MCF 10A (cell line): ENCODE measurements at regions not wholly inside any gene's neighbourhood (a gene's known extent, or its start where the extent isn't known, plus 50 kb on each side); places are given as distances from the start of the nearest gene placed in this dataset.

Experiments used
- BruUV-seq: library from RNA; stranded (reverse); fragments of 400-500 nt; replicated peaks from 2 replicates; lab custom pipeline; 2021; lab: Mats Ljungman, UMichigan
- CTCF ChIA-PET: fragments of 300-600 bp; sonication (Branson Sonifier 250); formaldehyde crosslinking; extraction: SDS; loops from one replicate; lab custom pipeline; 2021; ENCODE audit warnings: antibody characterized with exemption, inconsistent platforms; lab: Yijun Ruan, JAX
- POLR2A ChIA-PET: fragments of 300-600, 350-650 bp; sonication (Branson Sonifier 250); formaldehyde crosslinking; extraction: SDS; loops from one replicate; lab custom pipeline; 2020; ENCODE audit warnings: antibody characterized with exemption, inconsistent platforms; lab: Yijun Ruan, JAX
- DNase-seq: peaks from one replicate; pipeline ENCODE4 v3.0.0-alpha.2; 2018; ENCODE audit not compliant: unreplicated experiment
- H3K27ac Mint-ChIP-seq: one replicate; pipeline ENCODE4 v1.8.0; 2022; ENCODE audit warnings: mild to moderate bottlenecking, low read depth, mixed read lengths; ENCODE audit not compliant: unreplicated experiment
- H3K27me3 Mint-ChIP-seq: one replicate; pipeline ENCODE4 v1.8.0; 2022; ENCODE audit warnings: mixed read lengths; ENCODE audit not compliant: insufficient read depth, unreplicated experiment
- H3K36me3 Mint-ChIP-seq: one replicate; pipeline ENCODE4 v1.8.0; 2022; ENCODE audit warnings: mild to moderate bottlenecking, moderate library complexity, mixed read lengths; ENCODE audit not compliant: insufficient read depth, unreplicated experiment
- H3K4me1 Mint-ChIP-seq: one replicate; pipeline ENCODE4 v1.8.0; 2022; ENCODE audit warnings: mixed read lengths; ENCODE audit not compliant: insufficient read depth, unreplicated experiment
- H3K4me3 Mint-ChIP-seq: one replicate; pipeline ENCODE4 v1.8.0; 2022; ENCODE audit warnings: mild to moderate bottlenecking, moderate library complexity, mixed read lengths; ENCODE audit not compliant: unreplicated experiment
- H3K9me3 Mint-ChIP-seq: one replicate; pipeline ENCODE4 v1.8.0; 2022; ENCODE audit warnings: mixed read lengths; ENCODE audit not compliant: unreplicated experiment
- intact Hi-C: fragments of 100-400 bp; cut with micrococcal nuclease; formaldehyde crosslinking; loops from 2 replicates; pipeline ENCODE4 v1.14.1; 2022
- TF ChIP-seq, protein P1 (sequence below): fragments of 200-600 bp; IDR thresholded peaks from one replicate; pipeline ENCODE4 v1.8.0; 2022; ENCODE audit warnings: antibody characterized with exemption, mild to moderate bottlenecking; ENCODE audit not compliant: unreplicated experiment

DNA sequence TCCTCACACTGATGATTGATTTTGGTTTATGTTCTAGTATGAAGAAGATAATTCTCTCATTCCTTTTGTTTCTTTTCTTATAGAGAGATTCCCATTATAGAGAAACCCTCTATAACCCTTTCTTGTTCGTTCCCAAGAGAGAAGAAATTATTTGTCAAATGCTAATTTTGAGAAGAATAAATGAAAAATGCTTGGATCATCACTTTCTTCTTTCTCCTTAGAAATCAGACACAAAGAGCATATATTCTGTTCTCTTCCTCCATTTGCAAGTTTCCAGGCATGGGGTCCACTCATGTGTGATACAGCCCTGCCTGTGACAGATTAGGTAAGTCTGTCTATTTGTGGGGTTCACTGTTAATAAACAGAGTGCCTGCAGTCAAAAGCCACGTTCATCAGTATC, 222.6 kb upstream of the NECTIN3 start:
- DNase-seq, result no peak
- H3K4me1 Mint-ChIP-seq, result no peaks in the 10 kb centered on the region
- ChIA-PET POLR2A (no interaction called here), CTCF (no interaction called here)
- no peaks in the 10 kb centered on the region for H3K36me3 Mint-ChIP-seq
- H3K27ac Mint-ChIP-seq, result no peak overlapping the region
- no peaks in the 10 kb centered on the region for H3K27me3 Mint-ChIP-seq
- TF ChIP-seq, protein P1, sequence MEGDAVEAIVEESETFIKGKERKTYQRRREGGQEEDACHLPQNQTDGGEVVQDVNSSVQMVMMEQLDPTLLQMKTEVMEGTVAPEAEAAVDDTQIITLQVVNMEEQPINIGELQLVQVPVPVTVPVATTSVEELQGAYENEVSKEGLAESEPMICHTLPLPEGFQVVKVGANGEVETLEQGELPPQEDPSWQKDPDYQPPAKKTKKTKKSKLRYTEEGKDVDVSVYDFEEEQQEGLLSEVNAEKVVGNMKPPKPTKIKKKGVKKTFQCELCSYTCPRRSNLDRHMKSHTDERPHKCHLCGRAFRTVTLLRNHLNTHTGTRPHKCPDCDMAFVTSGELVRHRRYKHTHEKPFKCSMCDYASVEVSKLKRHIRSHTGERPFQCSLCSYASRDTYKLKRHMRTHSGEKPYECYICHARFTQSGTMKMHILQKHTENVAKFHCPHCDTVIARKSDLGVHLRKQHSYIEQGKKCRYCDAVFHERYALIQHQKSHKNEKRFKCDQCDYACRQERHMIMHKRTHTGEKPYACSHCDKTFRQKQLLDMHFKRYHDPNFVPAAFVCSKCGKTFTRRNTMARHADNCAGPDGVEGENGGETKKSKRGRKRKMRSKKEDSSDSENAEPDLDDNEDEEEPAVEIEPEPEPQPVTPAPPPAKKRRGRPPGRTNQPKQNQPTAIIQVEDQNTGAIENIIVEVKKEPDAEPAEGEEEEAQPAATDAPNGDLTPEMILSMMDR, result no peak
- H3K4me3 Mint-ChIP-seq, result no peak overlapping the region
- intact Hi-C loops, result no loop called here
- BruUV-seq, result no TSS peak
- peaks cover 9% of the 10 kb centered on the region for H3K9me3 Mint-ChIP-seq

DNA sequence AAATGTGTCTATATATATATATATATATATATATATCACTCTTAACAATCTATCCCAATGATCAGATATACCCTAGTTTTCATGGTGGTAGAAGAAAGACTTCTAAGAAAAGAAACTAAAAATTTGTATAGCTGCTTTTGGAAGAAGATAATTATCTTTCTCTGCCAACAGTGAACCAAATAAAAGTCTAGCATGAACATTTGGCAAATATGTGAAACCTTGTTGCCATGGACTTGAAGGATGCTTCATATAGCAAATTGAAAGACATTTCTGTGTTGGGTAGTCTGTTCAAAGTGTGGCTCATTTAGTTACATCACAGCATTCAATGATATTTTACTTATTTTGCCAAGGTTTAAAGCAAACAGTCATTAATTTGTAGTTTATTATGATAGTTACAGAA, 219.9 kb upstream of the NECTIN3 start:
- no peaks in the 10 kb centered on the region for H3K4me1 Mint-ChIP-seq
- CTCF ChIA-PET, result no interaction called here
- no peak overlapping the region for H3K4me3 Mint-ChIP-seq
- TF ChIP-seq, protein P1, result no peak
- intact Hi-C loops, result no loop called here
- POLR2A ChIA-PET, result no interaction called here
- H3K27me3 Mint-ChIP-seq, result no peaks in the 10 kb centered on the region
- H3K36me3 Mint-ChIP-seq, result no peaks in the 10 kb centered on the region
- no peak for DNase-seq
- H3K9me3 Mint-ChIP-seq, result peaks cover 7% of the 10 kb centered on the region
- no TSS peak for BruUV-seq
- H3K27ac Mint-ChIP-seq, result no peak overlapping the region

GRCh38 chr3:110855207-110855606, 216.4 kb upstream of the NECTIN3 start:
- Mint-ChIP-seq H3K27ac (no peak overlapping the region), H3K4me3 (no peak overlapping the region), H3K9me3 (peaks cover 7% of the 10 kb centered on the region), H3K27me3 (no peaks in the 10 kb centered on the region), H3K36me3 (no peaks in the 10 kb centered on the region), H3K4me1 (no peaks in the 10 kb centered on the region)
- no peak for DNase-seq
- no TSS peak for BruUV-seq
- intact Hi-C loops, result no loop called here
- POLR2A ChIA-PET, result no interaction called here
- TF ChIP-seq, protein P1, result no peak
- CTCF ChIA-PET, result interaction anchor here (0.7 to 1.7 kb wide), 3 partner anchors 15 to 32 kb away, joined by 3 to 6 read pairs (median 3); no protein-coding TSS in a partner anchor

DNA sequence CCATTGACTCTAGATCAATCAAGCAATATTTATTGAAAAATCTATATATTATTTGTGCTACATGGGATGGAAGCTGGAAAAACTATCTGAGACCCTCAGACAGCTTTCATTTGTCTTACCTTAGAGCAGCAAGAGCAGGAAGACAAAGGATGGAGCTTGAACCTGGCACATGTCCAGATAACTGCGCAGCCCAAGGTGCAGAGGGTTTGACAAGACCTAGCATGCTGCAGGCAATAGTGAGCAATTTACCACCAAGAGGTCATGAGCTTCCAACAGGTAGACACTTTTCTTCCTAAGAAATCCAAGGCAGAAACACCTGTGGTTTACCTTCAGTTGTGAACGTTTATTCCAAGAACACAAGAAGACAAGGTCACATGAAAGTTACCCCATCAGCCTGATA, 214.7 kb upstream of the NECTIN3 start:
- no TSS peak for BruUV-seq
- Mint-ChIP-seq H3K9me3 (no peaks in the 10 kb centered on the region), H3K4me3 (no peak overlapping the region), H3K36me3 (no peaks in the 10 kb centered on the region), H3K27me3 (no peaks in the 10 kb centered on the region), H3K4me1 (no peaks in the 10 kb centered on the region), H3K27ac (no peak overlapping the region)
- ChIA-PET CTCF (no interaction called here), POLR2A (interaction anchor here (0.8 kb wide), 1 partner anchor 92 kb away, joined by 3 read pairs; no protein-coding TSS in a partner anchor)
- intact Hi-C loops, result no loop called here
- no peak for DNase-seq
- TF ChIP-seq, protein P1, result no peak
